GM12872 (cell line): ENCODE measurements at regions not wholly inside any gene's neighbourhood (a gene's known extent, or its start where the extent isn't known, plus 50 kb on each side); places are given as distances from the start of the nearest gene placed in this dataset.

Experiments
- TF ChIP-seq, protein P1 (sequence below): IDR thresholded peaks from 3 replicates; pipeline ENCODE4 v1.5.1; 2011; ENCODE audit warnings: low read depth, mild to moderate bottlenecking, low read length, moderate library complexity; ENCODE audit not compliant: insufficient read depth

GRCh38 chr17:72024457-72024856 lies 96.4 kb upstream of the SOX9 start:
- TF ChIP-seq, protein P1, sequence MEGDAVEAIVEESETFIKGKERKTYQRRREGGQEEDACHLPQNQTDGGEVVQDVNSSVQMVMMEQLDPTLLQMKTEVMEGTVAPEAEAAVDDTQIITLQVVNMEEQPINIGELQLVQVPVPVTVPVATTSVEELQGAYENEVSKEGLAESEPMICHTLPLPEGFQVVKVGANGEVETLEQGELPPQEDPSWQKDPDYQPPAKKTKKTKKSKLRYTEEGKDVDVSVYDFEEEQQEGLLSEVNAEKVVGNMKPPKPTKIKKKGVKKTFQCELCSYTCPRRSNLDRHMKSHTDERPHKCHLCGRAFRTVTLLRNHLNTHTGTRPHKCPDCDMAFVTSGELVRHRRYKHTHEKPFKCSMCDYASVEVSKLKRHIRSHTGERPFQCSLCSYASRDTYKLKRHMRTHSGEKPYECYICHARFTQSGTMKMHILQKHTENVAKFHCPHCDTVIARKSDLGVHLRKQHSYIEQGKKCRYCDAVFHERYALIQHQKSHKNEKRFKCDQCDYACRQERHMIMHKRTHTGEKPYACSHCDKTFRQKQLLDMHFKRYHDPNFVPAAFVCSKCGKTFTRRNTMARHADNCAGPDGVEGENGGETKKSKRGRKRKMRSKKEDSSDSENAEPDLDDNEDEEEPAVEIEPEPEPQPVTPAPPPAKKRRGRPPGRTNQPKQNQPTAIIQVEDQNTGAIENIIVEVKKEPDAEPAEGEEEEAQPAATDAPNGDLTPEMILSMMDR = no peak

GRCh38 chr17:72025113-72025512 lies 95.7 kb upstream of the SOX9 start:
- TF ChIP-seq, protein P1 = no peak

DNA sequence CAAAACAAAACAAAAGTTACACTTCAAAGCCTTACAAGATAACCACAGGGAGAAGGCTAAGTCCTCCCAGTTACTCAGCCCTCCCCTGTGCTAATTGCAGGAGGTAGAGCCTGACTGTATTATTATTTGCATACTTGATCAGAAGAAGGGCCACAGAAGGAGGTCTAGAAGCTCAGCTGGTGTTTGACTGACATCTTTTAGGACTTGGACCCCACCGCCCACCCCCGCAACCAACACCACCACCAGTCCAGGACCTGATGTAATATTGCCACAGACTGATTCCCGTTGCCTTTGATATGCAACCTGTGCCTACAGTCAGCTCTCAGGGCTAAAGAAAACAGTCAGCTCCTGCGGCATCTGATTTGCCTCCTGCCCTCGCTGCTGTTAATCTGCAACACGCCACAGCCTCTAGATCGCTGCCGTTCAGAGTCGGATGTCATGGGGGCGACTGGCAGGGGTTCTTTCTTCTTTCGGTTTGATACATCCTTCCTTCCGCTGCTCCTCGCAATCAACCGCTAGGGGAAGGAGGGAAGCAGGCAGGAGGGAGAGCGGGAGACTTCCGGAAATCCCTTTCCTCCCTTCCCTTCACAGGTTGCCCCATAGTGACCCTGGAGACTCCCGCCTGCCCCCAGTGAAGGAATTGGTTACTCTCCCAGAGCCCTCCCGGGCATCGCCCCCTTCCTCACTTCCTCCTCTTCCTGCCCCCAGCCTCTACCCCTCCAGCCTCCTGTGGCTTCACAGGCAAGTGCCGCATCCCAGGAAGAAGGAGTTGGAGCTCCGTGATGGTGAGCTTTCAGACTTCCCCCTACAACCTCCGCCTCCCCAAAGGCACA lies 90.5 kb upstream of the SOX9 start:
- TF ChIP-seq, protein P1 = peak; percentile 65

DNA sequence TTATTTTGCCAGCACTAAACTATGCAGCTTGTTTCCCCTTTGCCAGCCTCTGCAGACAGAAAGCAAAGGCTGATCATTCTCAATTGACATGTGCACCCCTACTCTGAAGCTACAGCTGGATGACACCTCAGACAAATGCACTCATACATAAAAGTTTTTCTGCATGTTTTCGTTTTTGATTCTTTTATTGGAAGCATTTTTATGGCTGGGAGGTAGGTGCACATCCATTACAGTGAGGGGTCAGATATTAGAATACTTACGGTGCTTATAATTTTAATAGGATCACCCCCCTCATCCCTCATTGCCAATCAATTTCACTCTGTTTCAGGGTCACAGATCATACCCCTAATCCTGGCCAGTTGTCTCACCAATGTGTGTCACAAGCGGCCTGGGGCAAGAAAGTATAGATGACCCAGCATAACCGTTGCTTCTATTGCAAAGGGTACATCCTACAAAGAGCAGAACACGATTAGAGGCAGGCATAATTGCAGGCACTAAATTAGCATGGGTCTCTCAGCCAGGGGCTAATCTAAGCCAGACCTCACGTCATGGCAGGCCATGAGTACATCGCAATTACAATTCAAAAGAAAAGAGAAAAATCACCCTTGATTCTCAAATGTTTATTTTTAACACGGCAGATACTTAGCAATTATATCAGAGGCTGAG lies 89.5 kb upstream of the SOX9 start:
- TF ChIP-seq, protein P1 = no peak

DNA sequence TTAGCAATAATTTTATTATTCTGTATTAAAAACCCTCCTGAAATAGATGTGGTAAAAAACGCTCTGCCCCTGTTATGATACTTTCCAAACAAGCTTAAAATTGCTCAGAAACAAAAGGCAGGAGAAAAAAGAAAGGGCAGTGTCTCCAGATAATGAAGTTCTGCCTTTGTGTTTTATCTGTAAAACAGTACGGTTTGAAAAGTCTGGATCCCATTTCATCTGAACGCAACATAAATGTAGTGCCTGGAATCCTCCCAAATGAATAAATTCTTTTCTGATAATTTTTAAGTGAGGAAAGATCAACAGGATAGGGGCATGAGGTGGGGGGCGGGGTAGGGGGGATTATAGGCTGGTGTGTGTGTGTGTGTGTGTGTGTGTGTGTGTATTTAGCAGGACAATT lies 87.5 kb upstream of the SOX9 start:
- TF ChIP-seq, protein P1 = no peak

DNA sequence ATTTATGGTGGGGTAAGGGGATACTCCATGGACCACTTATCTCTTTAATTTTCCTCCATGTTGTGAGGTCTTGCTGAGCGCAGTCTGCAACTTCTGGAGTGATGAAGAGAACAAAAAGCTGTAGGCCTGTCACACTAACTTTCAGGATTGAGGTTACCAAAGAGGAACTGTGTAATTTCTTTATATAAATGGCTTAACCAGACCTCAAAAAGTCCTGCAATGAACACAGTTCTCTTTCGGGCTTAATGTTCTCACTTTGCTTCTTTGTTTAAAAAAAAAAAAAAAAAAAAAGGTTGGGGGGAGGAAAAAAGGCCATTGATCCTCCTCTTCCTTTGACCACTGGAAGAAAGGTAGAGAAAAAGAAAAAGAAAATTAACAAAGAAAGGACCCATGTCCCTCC lies 86.8 kb upstream of the SOX9 start:
- TF ChIP-seq, protein P1 = no peak

DNA sequence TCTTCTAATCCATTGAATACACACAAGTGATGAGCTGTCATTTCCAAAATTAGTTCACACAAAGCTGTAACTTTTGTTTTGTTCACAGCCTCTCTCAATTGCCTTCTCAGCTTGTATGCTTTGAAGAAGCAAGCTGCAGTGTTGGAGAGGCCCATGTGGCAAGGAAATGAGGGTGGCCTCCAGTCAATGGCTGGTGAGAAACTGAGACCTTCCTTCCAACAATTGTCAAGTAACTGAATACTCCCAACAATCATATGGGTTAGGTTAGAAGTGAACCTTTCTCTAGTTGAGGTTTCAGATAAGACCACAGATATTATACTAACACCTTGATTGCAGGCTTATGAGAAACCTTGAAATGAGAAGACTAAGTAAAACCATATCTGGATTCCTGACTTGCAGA lies 82.4 kb upstream of the SOX9 start:
- TF ChIP-seq, protein P1 = no peak
